DND-41 (cell line): ENCODE measurements at regions not wholly inside any gene's neighbourhood (a gene's known extent, or its start where the extent isn't known, plus 50 kb on each side); places are given as distances from the start of the nearest gene placed in this dataset.

Experiments
- ATAC-seq: fragments of 200-7000 bp; cut with Tn5 transposase; 3 replicates; pipeline ENCODE4 v1.9.1; 2021; ENCODE audit warnings: low read depth; ENCODE audit not compliant: insufficient read depth
- DNase-seq: peaks from one replicate; pipeline ENCODE4 v3.0.0-alpha.2; 2020
- H2AFZ ChIP-seq: 2 replicates; pipeline ENCODE4 v1.6.0; 2012; ENCODE audit warnings: low read depth, low read length
- H3K27ac ChIP-seq: 2 replicates; pipeline ENCODE4 v1.5.1; 2012; ENCODE audit warnings: low read length, inconsistent platforms
- H3K27me3 ChIP-seq: fragments of 200-600 bp; sonication (generic); 2 replicates; pipeline ENCODE4 v1.6.0; 2012; ENCODE audit warnings: low read length, mild to moderate bottlenecking, inconsistent platforms; ENCODE audit not compliant: insufficient read depth, poor library complexity
- H3K36me3 ChIP-seq: 2 replicates; pipeline ENCODE4 v1.5.1; 2012; ENCODE audit warnings: low read length, inconsistent platforms; ENCODE audit not compliant: insufficient read depth
- H3K4me1 ChIP-seq: 2 replicates; pipeline ENCODE4 v1.5.1; 2012; ENCODE audit warnings: mild to moderate bottlenecking, low read length; ENCODE audit not compliant: insufficient read depth
- H3K4me2 ChIP-seq: 2 replicates; pipeline ENCODE4 v1.6.0; 2012; ENCODE audit warnings: mild to moderate bottlenecking, moderate library complexity, low read length, inconsistent platforms; ENCODE audit not compliant: insufficient read depth
- H3K4me3 ChIP-seq, 2 experiments: fragments of 200-600 bp in 1 of 2; shearing (Covaris generic) in 1 of 2; 2 replicates each; pipeline ENCODE4 v1.5.1; 2012 to 2016; ENCODE audit warnings: inconsistent platforms in 2 of 2, low read length in 2 of 2, mild to moderate bottlenecking in 2 of 2, low read depth in 1 of 2, moderate library complexity in 1 of 2
- H3K79me2 ChIP-seq: 2 replicates; pipeline ENCODE4 v1.6.0; 2012; ENCODE audit warnings: low read length, inconsistent platforms; ENCODE audit not compliant: insufficient read depth
- H3K9ac ChIP-seq: 2 replicates; pipeline ENCODE4 v1.6.0; 2012; ENCODE audit warnings: low read depth, mild to moderate bottlenecking, inconsistent platforms, low read length, moderate library complexity
- H3K9me3 ChIP-seq: 2 replicates; pipeline ENCODE4 v1.5.1; 2012; ENCODE audit warnings: low read length, moderate library complexity, mild to moderate bottlenecking, inconsistent platforms; ENCODE audit not compliant: insufficient read depth, severe bottlenecking
- H4K20me1 ChIP-seq: 2 replicates; pipeline ENCODE4 v1.6.0; 2012; ENCODE audit warnings: low read length; ENCODE audit not compliant: insufficient read depth
- CTCF ChIP-seq: IDR thresholded peaks from 2 replicates; pipeline ENCODE4 v1.5.1; 2012; ENCODE audit warnings: borderline replicate concordance, low read length, moderate library complexity, mild to moderate bottlenecking; ENCODE audit not compliant: poor library complexity, severe bottlenecking; ENCODE audit errors: extremely low read depth
- EZH2 ChIP-seq: IDR thresholded peaks from 3 replicates; pipeline ENCODE4 v1.6.1; 2012; ENCODE audit warnings: borderline replicate concordance, low read depth, mild to moderate bottlenecking, moderate library complexity, low read length, inconsistent platforms; ENCODE audit not compliant: severe bottlenecking

GRCh38 chr9:698276-698675 is 143.2 kb upstream of the DMRT1 start:
- Histone ChIP-seq H4K20me1 (no peaks in the 10 kb centered on the region), H2AFZ (0 out of 2 replicates have a peak overlapping the region, but pooled peaks have one; percentile 8), H3K9me3 (no peaks in the 10 kb centered on the region), H3K4me2 (no peak overlapping the region), H3K9ac (no peak overlapping the region), H3K27ac (no peak overlapping the region), H3K27me3 (no peaks in the 10 kb centered on the region), H3K79me2 (no peaks in the 10 kb centered on the region), H3K4me3 (no peak overlapping the region), H3K4me1 (peaks cover 18% of the 10 kb centered on the region), H3K36me3 (no peaks in the 10 kb centered on the region)
- no peak for ATAC-seq
- no peak for TF ChIP-seq CTCF
- TF ChIP-seq EZH2 = no peak
- DNase-seq = no peak

DNA sequence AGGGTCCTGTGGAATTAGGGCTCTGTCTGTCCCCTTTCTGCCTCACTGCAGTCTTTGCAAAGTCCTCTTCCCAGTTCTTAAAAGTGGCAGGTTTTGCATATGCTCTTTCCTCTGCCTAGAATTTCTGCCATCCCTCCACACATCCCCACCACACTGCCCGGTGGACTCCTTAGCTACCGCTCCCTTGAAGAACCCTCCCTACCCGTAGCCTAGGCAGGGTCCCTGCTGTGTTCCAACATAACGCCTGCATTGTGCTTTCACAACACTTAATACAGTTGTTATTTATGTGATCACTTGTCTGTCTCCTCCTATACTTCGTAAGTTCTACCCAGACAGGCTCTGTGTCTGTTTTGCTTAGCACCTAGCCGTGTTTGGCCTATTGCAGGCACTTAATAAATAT is 142.5 kb upstream of the DMRT1 start:
- peaks cover 11% of the 10 kb centered on the region for H3K4me1 ChIP-seq
- H3K27me3 ChIP-seq = no peaks in the 10 kb centered on the region
- no peak for DNase-seq
- no peak for ATAC-seq
- H3K79me2 ChIP-seq = no peaks in the 10 kb centered on the region
- no peak overlapping the region for H3K4me3 ChIP-seq
- H2AFZ ChIP-seq = no peak overlapping the region
- no peak overlapping the region for H3K9ac ChIP-seq
- TF ChIP-seq CTCF (no peak), EZH2 (no peak)
- H3K9me3 ChIP-seq = no peaks in the 10 kb centered on the region
- H4K20me1 ChIP-seq = no peaks in the 10 kb centered on the region
- no peak overlapping the region for H3K27ac ChIP-seq
- H3K4me2 ChIP-seq = no peak overlapping the region
- no peaks in the 10 kb centered on the region for H3K36me3 ChIP-seq

GRCh38 chr9:699396-699795 is 142.1 kb upstream of the DMRT1 start:
- ATAC-seq (no peak), DNase-seq (no peak)
- H4K20me1 ChIP-seq = no peaks in the 10 kb centered on the region
- H2AFZ ChIP-seq = no peak overlapping the region
- H3K4me3 ChIP-seq = no peak overlapping the region
- H3K27me3 ChIP-seq = no peaks in the 10 kb centered on the region
- no peak overlapping the region for H3K9ac ChIP-seq
- H3K9me3 ChIP-seq = no peaks in the 10 kb centered on the region
- H3K36me3 ChIP-seq = no peaks in the 10 kb centered on the region
- peaks cover 7% of the 10 kb centered on the region for H3K4me1 ChIP-seq
- H3K27ac ChIP-seq = no peak overlapping the region
- no peak for TF ChIP-seq CTCF
- no peak for TF ChIP-seq EZH2
- H3K79me2 ChIP-seq = no peaks in the 10 kb centered on the region
- no peak overlapping the region for H3K4me2 ChIP-seq
